Duodenal mucosa (tissue), 2 donors: ENCODE measurements at regions not wholly inside any gene's neighbourhood (a gene's known extent, or its start where the extent isn't known, plus 50 kb on each side); places are given as distances from the start of the nearest gene placed in this dataset.

Source experiments
- H3K27ac ChIP-seq: one replicate; pipeline ENCODE4 v1.7.0; 2013; ENCODE audit warnings: low read depth, low read length
- H3K27me3 ChIP-seq, 2 donors: one replicate each; pipeline ENCODE4 v1.7.0; 2013; ENCODE audit warnings: low read length in 2 of 2, control low read depth in 1 of 2; ENCODE audit not compliant: insufficient read depth in 2 of 2, control insufficient read depth in 1 of 2
- H3K36me3 ChIP-seq, 2 donors: one replicate each; pipeline ENCODE4 v1.7.0; 2013; ENCODE audit warnings: low read length in 2 of 2, control low read depth in 1 of 2; ENCODE audit not compliant: insufficient read depth in 2 of 2, control insufficient read depth in 1 of 2
- H3K4me1 ChIP-seq, 2 donors: one replicate each; pipeline ENCODE4 v1.7.0; 2013; ENCODE audit warnings: low read length in 2 of 2, control low read depth in 1 of 2; ENCODE audit not compliant: insufficient read depth in 2 of 2, control insufficient read depth in 1 of 2
- H3K4me3 ChIP-seq, 2 donors: one replicate each; pipeline ENCODE4 v1.7.0; 2013; ENCODE audit warnings: low read length in 2 of 2, low read depth in 1 of 2
- H3K9ac ChIP-seq, 2 donors: one replicate each; pipeline ENCODE4 v1.7.0; 2013; ENCODE audit warnings: low read length in 2 of 2, low read depth in 1 of 2
- H3K9me3 ChIP-seq, 2 donors: one replicate each; pipeline ENCODE4 v1.7.0; 2013; ENCODE audit warnings: low read length in 2 of 2, control low read depth in 1 of 2; ENCODE audit not compliant: control insufficient read depth in 1 of 2

GRCh38 chr7:132697003-132697402 lies 120.7 kb upstream of the PLXNA4 start:
- Histone ChIP-seq H3K27me3 (no peaks in the 10 kb centered on the region), H3K9me3 (no peaks in the 10 kb centered on the region), H3K9ac (no peak overlapping the region), H3K4me3 (no peak overlapping the region), H3K36me3 (no peaks in the 10 kb centered on the region), H3K4me1 (no peaks in the 10 kb centered on the region), H3K27ac (no peak overlapping the region)

DNA sequence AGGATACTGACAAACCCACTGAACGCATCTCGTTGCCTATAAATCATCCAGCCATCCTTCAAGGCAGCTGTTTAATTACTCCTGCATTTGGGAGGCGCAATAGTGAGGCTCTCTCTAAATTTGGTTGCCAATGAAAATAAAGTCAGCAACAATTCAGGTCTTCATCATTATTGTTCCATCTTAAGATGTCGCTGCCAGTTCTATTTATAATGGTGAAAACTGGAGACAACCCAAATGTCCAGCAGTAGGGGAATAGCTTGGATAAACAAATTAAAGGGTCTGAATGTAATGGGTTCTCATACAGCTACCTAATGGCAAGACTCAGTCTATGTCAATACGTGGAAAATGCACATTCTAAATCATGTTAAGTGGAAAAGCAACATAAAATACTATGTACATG lies 120.1 kb upstream of the PLXNA4 start:
- Histone ChIP-seq H3K9ac (no peak overlapping the region), H3K9me3 (no peaks in the 10 kb centered on the region), H3K4me1 (no peaks in the 10 kb centered on the region), H3K27ac (no peak overlapping the region), H3K27me3 (no peaks in the 10 kb centered on the region), H3K36me3 (no peaks in the 10 kb centered on the region), H3K4me3 (no peak overlapping the region)

DNA sequence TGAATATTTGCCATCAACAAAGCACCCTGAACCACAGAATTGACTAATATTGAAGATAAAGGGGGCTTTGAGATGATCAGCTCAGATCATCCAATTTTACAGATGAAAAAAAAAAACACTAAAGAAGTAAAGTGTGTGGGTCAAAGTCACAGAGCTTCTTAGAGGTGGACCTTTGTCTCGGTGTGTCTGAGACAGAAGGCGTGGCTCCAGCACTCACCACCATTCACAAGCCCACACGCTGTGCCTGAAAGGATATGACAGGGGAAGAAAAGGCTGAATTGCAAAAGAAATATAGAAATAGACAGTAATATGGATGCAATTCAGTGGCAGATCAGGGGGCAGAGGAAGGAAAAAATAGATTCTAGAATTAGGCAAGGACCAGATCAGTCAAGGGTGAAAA lies 114.9 kb upstream of the PLXNA4 start:
- no peak overlapping the region for H3K9ac ChIP-seq
- H3K9me3 ChIP-seq: no peaks in the 10 kb centered on the region
- H3K27ac ChIP-seq: no peak overlapping the region
- no peaks in the 10 kb centered on the region for H3K27me3 ChIP-seq
- no peak overlapping the region for H3K4me3 ChIP-seq
- no peaks in the 10 kb centered on the region for H3K4me1 ChIP-seq
- H3K36me3 ChIP-seq: no peaks in the 10 kb centered on the region

- Histone ChIP-seq H3K27me3 (no peaks in the 10 kb centered on the region), H3K4me1 (no peaks in the 10 kb centered on the region), H3K4me3 (no peak overlapping the region), H3K27ac (no peak overlapping the region), H3K36me3 (no peaks in the 10 kb centered on the region), H3K9ac (no peak overlapping the region), H3K9me3 (no peaks in the 10 kb centered on the region)
Measured at GRCh38 chr7:132690174-132690573, 113.9 kb upstream of the PLXNA4 start.

DNA sequence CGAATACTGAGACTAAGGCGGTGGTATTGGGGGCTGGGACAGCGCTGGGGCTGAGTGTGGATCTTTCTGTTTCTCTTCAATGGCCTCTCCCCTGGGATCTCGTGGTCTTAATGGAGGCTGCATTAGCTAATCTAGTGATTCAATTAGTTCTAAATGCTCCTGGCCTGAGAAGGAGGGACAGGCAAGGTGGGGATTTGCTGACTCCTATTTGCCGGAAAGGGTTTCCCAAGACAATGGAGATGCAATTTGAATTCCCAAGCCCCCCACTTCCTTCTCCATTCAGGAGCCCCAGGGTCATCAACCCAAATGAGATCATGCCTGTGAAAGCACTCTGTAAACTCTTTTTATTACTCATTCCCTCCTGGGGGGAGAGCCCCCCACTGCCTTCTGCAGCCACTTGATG lies 111.7 kb upstream of the PLXNA4 start:
- H3K9me3 ChIP-seq: no peaks in the 10 kb centered on the region
- H3K27me3 ChIP-seq: no peaks in the 10 kb centered on the region
- H3K27ac ChIP-seq: no peak overlapping the region
- no peak overlapping the region for H3K4me3 ChIP-seq
- no peaks in the 10 kb centered on the region for H3K36me3 ChIP-seq
- no peak overlapping the region for H3K9ac ChIP-seq
- no peaks in the 10 kb centered on the region for H3K4me1 ChIP-seq

DNA sequence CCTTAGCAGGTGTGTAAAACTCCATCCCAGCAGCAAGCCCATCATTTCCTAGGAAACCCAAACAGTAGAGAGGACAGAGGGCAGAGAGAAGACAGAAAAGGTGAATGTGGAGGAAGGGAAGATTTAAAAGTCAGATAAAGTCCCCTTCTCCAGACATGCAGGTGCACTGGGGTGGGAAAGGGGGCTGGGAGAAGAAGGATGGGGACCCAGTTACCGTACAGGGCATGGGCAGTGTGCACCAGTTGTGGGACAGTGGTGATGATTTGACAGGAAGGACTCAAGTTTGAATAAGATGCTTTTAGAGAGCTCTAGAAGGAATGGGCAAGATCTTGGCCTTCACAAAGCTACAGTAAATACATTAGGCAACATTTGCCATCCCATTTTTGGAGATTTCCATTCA lies 110.7 kb upstream of the PLXNA4 start:
- H3K36me3 ChIP-seq: no peaks in the 10 kb centered on the region
- H3K9ac ChIP-seq: no peak overlapping the region
- no peaks in the 10 kb centered on the region for H3K27me3 ChIP-seq
- no peaks in the 10 kb centered on the region for H3K9me3 ChIP-seq
- no peak overlapping the region for H3K27ac ChIP-seq
- no peak overlapping the region for H3K4me3 ChIP-seq
- H3K4me1 ChIP-seq: no peaks in the 10 kb centered on the region

DNA sequence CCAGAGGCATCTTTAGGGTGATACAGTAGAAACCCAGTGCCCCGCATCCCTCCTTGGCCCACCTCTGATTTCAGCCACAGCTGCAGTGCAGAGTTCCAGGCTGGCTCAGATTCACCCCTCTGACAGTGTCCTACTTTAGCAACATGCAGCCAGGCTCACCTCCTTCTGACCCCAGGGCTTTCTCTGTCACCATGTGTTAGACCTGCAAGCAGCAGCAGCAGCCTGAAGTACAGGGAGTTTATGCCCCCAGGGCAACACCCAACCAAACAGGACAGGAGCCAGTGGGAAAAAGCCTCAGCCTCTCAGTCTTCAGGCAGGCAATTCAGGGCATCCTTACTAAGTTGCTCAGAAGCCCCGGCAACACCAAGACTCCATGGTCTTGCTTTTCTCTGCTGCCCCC lies 109.0 kb upstream of the PLXNA4 start:
- Histone ChIP-seq H3K27ac (no peak overlapping the region), H3K4me3 (no peak overlapping the region), H3K9me3 (no peaks in the 10 kb centered on the region), H3K27me3 (no peaks in the 10 kb centered on the region), H3K9ac (no peak overlapping the region), H3K4me1 (no peaks in the 10 kb centered on the region), H3K36me3 (no peaks in the 10 kb centered on the region)

GRCh38 chr7:132683896-132684690 lies 107.8 kb upstream of the PLXNA4 start:
- Histone ChIP-seq H3K9ac (no peak overlapping the region), H3K9me3 (no peaks in the 10 kb centered on the region), H3K4me1 (no peaks in the 10 kb centered on the region), H3K36me3 (no peaks in the 10 kb centered on the region), H3K4me3 (no peak overlapping the region), H3K27me3 (no peaks in the 10 kb centered on the region), H3K27ac (no peak overlapping the region)

GRCh38 chr7:132681951-132682350 lies 105.7 kb upstream of the PLXNA4 start:
- H3K9ac ChIP-seq: no peak overlapping the region
- no peaks in the 10 kb centered on the region for H3K27me3 ChIP-seq
- no peaks in the 10 kb centered on the region for H3K9me3 ChIP-seq
- no peaks in the 10 kb centered on the region for H3K36me3 ChIP-seq
- H3K4me3 ChIP-seq: no peak overlapping the region
- H3K4me1 ChIP-seq: no peaks in the 10 kb centered on the region
- H3K27ac ChIP-seq: no peak overlapping the region

DNA sequence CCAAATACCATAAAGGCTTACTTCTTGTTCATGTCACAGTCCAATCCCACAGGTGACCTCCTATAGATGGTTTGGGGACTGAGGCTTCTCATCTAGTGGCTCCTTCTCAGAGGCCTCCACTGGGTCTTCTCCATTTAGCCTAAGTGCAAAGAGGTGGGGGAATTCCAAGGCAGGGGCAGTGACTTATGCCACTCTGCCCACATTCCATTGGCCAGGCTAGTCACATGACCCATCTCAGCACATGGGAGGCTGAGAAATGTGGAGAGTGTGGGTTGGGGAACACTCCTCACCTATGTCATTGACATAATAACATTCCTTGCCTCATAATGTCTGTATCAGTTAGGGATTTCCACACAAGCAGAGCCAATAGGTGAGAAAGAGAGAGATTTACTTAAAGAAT lies 104.3 kb upstream of the PLXNA4 start:
- Histone ChIP-seq H3K36me3 (no peaks in the 10 kb centered on the region), H3K9me3 (no peaks in the 10 kb centered on the region), H3K4me3 (no peak overlapping the region), H3K27me3 (no peaks in the 10 kb centered on the region), H3K9ac (no peak overlapping the region), H3K4me1 (no peaks in the 10 kb centered on the region), H3K27ac (no peak overlapping the region)

GRCh38 chr7:132678656-132679055 lies 102.4 kb upstream of the PLXNA4 start:
- Histone ChIP-seq H3K4me1 (no peaks in the 10 kb centered on the region), H3K36me3 (no peaks in the 10 kb centered on the region), H3K9ac (no peak overlapping the region), H3K9me3 (no peaks in the 10 kb centered on the region), H3K4me3 (no peak overlapping the region), H3K27me3 (no peaks in the 10 kb centered on the region), H3K27ac (no peak overlapping the region)
